SU-DHL-6 (cell line): ENCODE measurements at regions not wholly inside any gene's neighbourhood (a gene's known extent, or its start where the extent isn't known, plus 50 kb on each side); places are given as distances from the start of the nearest gene placed in this dataset.
A peak's percentile ranks its signal among the peaks of the same experiment; 100 is the strongest.

ENCODE experiments used
- H2AFZ ChIP-seq: fragments of 200-600 bp; sonication (generic); 2 replicates; pipeline ENCODE4 v1.6.1; 2014; ENCODE audit warnings: low read depth, mild to moderate bottlenecking, moderate library complexity, mixed read lengths, antibody characterized with exemption, low read length; ENCODE audit not compliant: severe bottlenecking
- H3F3A ChIP-seq: fragments of 200-600 bp; shearing (Covaris generic); 2 replicates; pipeline ENCODE4 v1.6.0; 2016; ENCODE audit warnings: antibody characterized with exemption, mild to moderate bottlenecking; ENCODE audit not compliant: insufficient read depth
- H3K27ac ChIP-seq: fragments of 200-600 bp; sonication (generic); 2 replicates; pipeline ENCODE4 v1.5.1; 2016; ENCODE audit warnings: low read depth, mild to moderate bottlenecking, low read length, moderate library complexity, mixed read lengths
- H3K27me3 ChIP-seq: fragments of 200-600 bp; sonication (generic), shearing (Covaris generic); 2 replicates; pipeline ENCODE4 v1.6.0; 2014; ENCODE audit warnings: mild to moderate bottlenecking, low read length
- H3K36me3 ChIP-seq: fragments of 200-600 bp; sonication (generic); 2 replicates; pipeline ENCODE4 v1.6.1; 2014; ENCODE audit warnings: mild to moderate bottlenecking, low read length, mixed read lengths
- H3K4me2 ChIP-seq: fragments of 300-600, 200-600 bp; shearing (Covaris generic), sonication (generic); 2 replicates; pipeline ENCODE4 v1.6.0; 2014; ENCODE audit warnings: low read length, low read depth, mild to moderate bottlenecking; ENCODE audit not compliant: poor library complexity, severe bottlenecking
- H3K4me3 ChIP-seq: fragments of 200-600 bp; sonication (generic); 2 replicates; pipeline ENCODE4 v1.5.1; 2014; ENCODE audit warnings: antibody characterized with exemption, low read length, mild to moderate bottlenecking, mixed read lengths; ENCODE audit not compliant: insufficient read depth, poor library complexity, severe bottlenecking
- H3K79me2 ChIP-seq: fragments of 200-600 bp; sonication (generic); 2 replicates; pipeline ENCODE4 v1.6.1; 2014; ENCODE audit warnings: mild to moderate bottlenecking, low read length, moderate library complexity; ENCODE audit not compliant: insufficient read depth
- H3K9ac ChIP-seq: fragments of 200-600 bp; sonication (generic); 2 replicates; pipeline ENCODE4 v1.7.0; 2014; ENCODE audit warnings: mild to moderate bottlenecking, low read length
- H3K9me2 ChIP-seq: fragments of 200-600 bp; sonication (generic); replicated peaks from 2 replicates; pipeline ENCODE4 v1.6.1; 2014; ENCODE audit warnings: low read length; ENCODE audit not compliant: insufficient read depth
- H3K9me3 ChIP-seq: fragments of 200-600 bp; sonication (generic); 2 replicates; pipeline ENCODE4 v1.6.1; 2014; ENCODE audit warnings: low read length, mixed read lengths; ENCODE audit not compliant: insufficient read depth
- H4K20me1 ChIP-seq: fragments of 200-600 bp; sonication (generic); 2 replicates; pipeline ENCODE4 v1.6.1; 2014; ENCODE audit warnings: low read depth, mild to moderate bottlenecking, antibody characterized with exemption, low read length, moderate library complexity, mixed read lengths
- CTCF ChIP-seq: fragments of 200-600 bp; sonication (generic); IDR thresholded peaks from one replicate; pipeline ENCODE4 v1.5.1; 2017; ENCODE audit warnings: antibody characterized with exemption, mild to moderate bottlenecking, low read length, moderate library complexity; ENCODE audit not compliant: insufficient read depth, poor library complexity, severe bottlenecking
- EZH2phosphoT487 ChIP-seq: fragments of 200-600 bp; sonication (generic), shearing (Covaris generic); conservative IDR thresholded peaks from 2 replicates; pipeline ENCODE4 v1.6.1; 2018; ENCODE audit warnings: mild to moderate bottlenecking, antibody characterized with exemption, low read length, moderate library complexity, mixed read lengths

DNA sequence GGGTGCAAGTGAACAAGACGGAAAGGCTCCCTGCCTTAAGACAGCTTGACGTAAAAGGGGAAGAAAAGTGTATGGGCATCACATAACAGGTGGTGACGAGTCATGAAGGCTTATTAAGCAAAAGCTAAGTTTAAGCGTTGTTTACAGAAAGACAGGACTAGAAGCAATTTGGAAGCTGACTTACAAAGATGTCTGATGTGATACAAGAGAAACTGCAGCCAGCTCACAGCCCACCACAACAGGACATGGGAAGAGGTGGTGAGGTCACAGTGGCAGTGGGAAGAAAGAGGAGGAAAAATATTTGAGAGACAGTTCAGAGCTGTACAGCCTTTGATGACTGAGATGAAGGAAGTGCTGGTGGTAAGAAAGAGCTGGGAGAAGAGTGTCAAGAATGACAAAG, 181.6 kb downstream of the KLF12 start:
- Histone ChIP-seq H3K27me3 (no peaks in the 10 kb centered on the region), H3K9me2 (no peaks in the 10 kb centered on the region), H3K79me2 (no peaks in the 10 kb centered on the region), H3K9ac (no peak overlapping the region), H3K36me3 (no peaks in the 10 kb centered on the region), H4K20me1 (no peaks in the 10 kb centered on the region), H2AFZ (no peak overlapping the region), H3F3A (peaks cover 9% of the 10 kb centered on the region; the same call in 1 of the 2 replicates), H3K4me2 (no peak overlapping the region), H3K9me3 (no peaks in the 10 kb centered on the region), H3K4me3 (no peak overlapping the region), H3K27ac (no peak overlapping the region)
- TF ChIP-seq EZH2phosphoT487 = no peak
- TF ChIP-seq CTCF = no peak

GRCh38 chr13:73948848-73949529, 185.2 kb downstream of the KLF12 start:
- Histone ChIP-seq H3K9me3 (no peaks in the 10 kb centered on the region), H3F3A (no peaks in the 10 kb centered on the region), H3K4me3 (no peak overlapping the region), H3K27ac (no peak overlapping the region), H3K9ac (no peak overlapping the region), H3K9me2 (no peaks in the 10 kb centered on the region), H4K20me1 (no peaks in the 10 kb centered on the region), H3K27me3 (no peaks in the 10 kb centered on the region), H3K36me3 (no peaks in the 10 kb centered on the region), H3K79me2 (no peaks in the 10 kb centered on the region), H2AFZ (no peak overlapping the region), H3K4me2 (peak overlapping the region; percentile 21)
- TF ChIP-seq EZH2phosphoT487 (no peak), CTCF (no peak)

- no peak overlapping the region for H3K27ac ChIP-seq
- no peaks in the 10 kb centered on the region for H4K20me1 ChIP-seq
- no peaks in the 10 kb centered on the region for H3F3A ChIP-seq
- TF ChIP-seq EZH2phosphoT487 = no peak
- no peak for TF ChIP-seq CTCF
- H3K9ac ChIP-seq = no peak overlapping the region
- H3K4me2 ChIP-seq = no peak overlapping the region
- H3K9me2 ChIP-seq = no peaks in the 10 kb centered on the region
- no peak overlapping the region for H2AFZ ChIP-seq
- no peaks in the 10 kb centered on the region for H3K79me2 ChIP-seq
- no peaks in the 10 kb centered on the region for H3K36me3 ChIP-seq
- no peaks in the 10 kb centered on the region for H3K9me3 ChIP-seq
- no peaks in the 10 kb centered on the region for H3K27me3 ChIP-seq
- H3K4me3 ChIP-seq = no peak overlapping the region
Observed at GRCh38 chr13:73945871-73946270, 188.3 kb downstream of the KLF12 start.
